ENCODE measurements at regions not wholly inside any gene's neighbourhood (a gene's known extent, or its start where the extent isn't known, plus 50 kb on each side); places are given as distances from the start of the nearest gene placed in this dataset.

GRCh38 chr11:33412241-33412640, 155.1 kb downstream of the HIPK3 start:
- DNase-seq (ENCODE audit: low read depth): no peak

GRCh38 chr11:33411751-33412150, 154.6 kb downstream of the HIPK3 start:
- DNase-seq (ENCODE audit: low read depth): no peak

DNA sequence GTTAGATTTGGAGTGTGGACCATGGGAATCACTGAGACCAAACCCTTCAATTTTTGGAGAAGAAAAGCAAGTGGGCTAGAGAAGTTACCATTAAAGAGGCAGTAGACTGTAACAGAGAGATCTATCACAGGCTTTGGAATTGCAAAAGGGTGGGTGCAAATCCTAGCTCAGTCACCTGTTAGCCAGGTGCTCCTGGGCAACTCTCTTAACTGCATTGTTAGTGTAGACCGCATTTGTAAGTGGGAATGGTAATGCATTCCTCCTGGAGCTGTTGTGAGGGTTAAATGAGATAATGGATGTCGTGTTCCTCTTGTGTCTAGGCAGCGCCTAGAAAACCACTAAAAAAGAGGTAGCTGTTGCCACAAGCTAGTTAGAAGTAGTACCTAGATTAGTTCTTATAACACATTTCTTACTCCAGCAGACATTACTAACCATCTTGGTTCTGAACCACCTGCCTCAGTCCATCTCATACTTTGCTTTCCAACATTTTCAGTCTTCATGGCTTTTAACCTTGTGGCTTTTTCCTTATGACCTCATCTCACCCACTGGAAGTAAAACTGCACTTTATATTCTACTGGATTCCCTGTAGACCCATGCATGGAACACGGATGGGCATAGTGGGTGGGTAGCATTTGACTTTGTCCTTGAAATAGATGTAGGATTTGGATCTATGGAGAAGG, 153.0 kb downstream of the HIPK3 start:
- DNase-seq (ENCODE audit: low read depth): no peak
